GM08714 (cell line): ENCODE measurements at regions not wholly inside any gene's neighbourhood (a gene's known extent, or its start where the extent isn't known, plus 50 kb on each side); places are given as distances from the start of the nearest gene placed in this dataset.
"Not testable (repeated sequence)": the region's sequence is repeated elsewhere in the genome, so short reads cannot be mapped to it uniquely, and the experiment has no call there.

Source experiments
- H3K4me3 ChIP-seq: fragments of 200-500 bp; sonication (Bioruptor generic); 2 replicates; pipeline ENCODE4 v1.5.1; 2014; ENCODE audit warnings: mild to moderate bottlenecking, low read length, inconsistent platforms
- ZNF274 ChIP-seq: IDR thresholded peaks from 2 replicates; pipeline ENCODE4 v1.6.1; 2012; ENCODE audit warnings: mild to moderate bottlenecking, low read depth, low read length

- H3K4me3 ChIP-seq = no peak overlapping the region; the same call in 1 of the 2 replicates
- TF ChIP-seq ZNF274 = no peak
Measured at GRCh38 chr18:47677952-47678351, 252.5 kb downstream of the SMAD2 start.

GRCh38 chr18:47669815-47670214, 260.6 kb downstream of the SMAD2 start:
- no peak overlapping the region for H3K4me3 ChIP-seq
- no peak for TF ChIP-seq ZNF274

DNA sequence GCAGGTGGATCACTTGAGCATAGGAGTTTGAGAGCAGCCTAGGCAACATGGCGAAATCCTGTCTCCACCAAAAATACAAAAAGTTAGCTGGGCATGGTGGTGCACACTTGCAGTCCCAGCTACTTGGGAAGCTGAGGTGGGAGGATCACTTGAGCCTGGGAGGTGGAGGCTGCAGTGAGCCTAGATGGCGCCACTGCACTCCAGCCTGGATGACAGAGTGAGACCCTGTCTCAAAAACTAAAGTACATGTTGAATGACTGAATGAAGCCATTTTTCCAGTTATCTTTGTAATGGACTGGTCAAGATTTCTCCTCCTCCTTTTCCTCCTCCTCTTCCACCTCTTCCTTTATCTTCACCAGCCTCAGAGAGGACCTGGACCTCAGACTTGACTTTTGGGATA, 272.0 kb downstream of the SMAD2 start:
- TF ChIP-seq ZNF274 = no peak
- no peak overlapping the region for H3K4me3 ChIP-seq

DNA sequence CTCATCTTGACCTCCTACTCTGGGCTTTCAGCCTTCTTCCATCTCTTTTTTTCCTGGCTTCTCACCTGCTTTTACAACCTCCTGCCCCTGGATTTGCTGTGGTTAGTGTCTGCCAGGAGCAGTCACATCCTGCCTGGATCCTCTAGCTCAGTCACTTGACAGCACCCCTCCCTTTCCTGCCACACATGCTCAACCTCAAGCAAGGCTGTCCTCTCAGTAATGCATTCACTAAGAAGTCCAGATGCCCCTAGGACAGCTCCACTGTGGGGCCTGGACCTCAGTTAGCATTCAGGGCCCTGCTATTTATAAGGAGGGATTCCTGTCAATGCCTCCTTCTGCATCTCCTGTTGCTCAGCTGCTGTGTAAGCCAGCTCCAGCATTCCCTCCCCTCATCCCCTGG, 275.5 kb downstream of the SMAD2 start:
- no peak for TF ChIP-seq ZNF274

GRCh38 chr18:47644896-47645295, 285.6 kb downstream of the SMAD2 start:
- no peak overlapping the region for H3K4me3 ChIP-seq
- TF ChIP-seq ZNF274 = no peak

More for the DNA sequence above, 275.5 kb downstream of the SMAD2 start:
- no peak overlapping the region for H3K4me3 ChIP-seq

- H3K4me3 ChIP-seq = not testable (repeated sequence)
Measured at GRCh38 chr18:47637551-47637950, 292.9 kb downstream of the SMAD2 start.

GRCh38 chr18:47635416-47635815, 295.0 kb downstream of the SMAD2 start:
- no peak overlapping the region for H3K4me3 ChIP-seq
- TF ChIP-seq ZNF274 = no peak

DNA sequence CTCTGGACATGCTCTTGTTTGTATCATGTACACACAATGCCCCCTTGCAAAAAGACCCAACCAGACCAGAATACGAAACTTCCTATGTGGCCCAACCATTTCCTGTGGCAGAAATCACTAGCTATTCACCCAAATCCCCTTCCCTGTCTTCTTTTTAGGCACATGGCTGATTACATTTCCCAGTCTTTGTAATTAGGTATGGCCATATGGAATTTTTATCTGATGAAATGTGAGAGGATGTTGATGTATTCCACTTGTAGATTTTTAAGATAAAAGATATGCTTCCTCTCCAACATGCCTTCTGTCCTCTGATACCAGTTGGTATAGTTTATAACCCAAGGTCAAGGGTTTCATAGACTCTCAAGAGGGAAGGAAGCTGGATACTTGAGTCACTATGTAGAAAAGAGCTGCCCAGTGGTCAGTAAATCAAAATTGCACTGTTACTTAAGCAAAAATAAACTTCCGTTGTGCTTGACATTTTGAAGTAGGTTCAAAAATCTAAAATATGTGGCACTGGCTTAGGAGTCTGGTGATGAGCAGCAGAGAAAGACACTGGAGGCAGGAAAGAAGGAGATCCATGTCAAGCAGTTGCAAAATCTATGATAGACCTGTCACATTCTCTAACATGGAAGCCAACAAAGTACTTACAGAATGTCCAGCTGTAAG, 297.4 kb downstream of the SMAD2 start:
- no peak overlapping the region for H3K4me3 ChIP-seq
- no peak for TF ChIP-seq ZNF274

DNA sequence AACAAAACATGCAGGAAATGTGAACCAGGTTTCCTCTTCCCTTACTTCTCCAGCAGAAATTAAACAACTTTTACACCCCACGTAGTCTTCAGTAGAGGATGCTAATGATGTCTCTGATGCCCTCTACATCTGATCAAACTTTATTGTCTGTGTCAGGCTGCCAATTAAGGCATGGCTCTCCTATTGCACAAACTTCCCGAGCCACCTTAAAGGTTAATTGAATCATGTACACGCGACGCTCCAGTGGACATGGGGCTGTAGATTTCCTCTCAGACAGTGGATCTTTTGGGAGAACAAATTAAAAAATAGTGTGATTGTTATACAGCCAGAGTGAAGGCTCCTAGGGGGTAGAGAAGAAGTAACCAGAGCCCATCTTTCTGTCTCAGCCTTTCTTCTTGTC, 301.6 kb downstream of the SMAD2 start:
- no peak for TF ChIP-seq ZNF274
- no peak overlapping the region for H3K4me3 ChIP-seq

GRCh38 chr18:47628240-47628781, 302.1 kb downstream of the SMAD2 start:
- TF ChIP-seq ZNF274 = no peak
- H3K4me3 ChIP-seq = no peak overlapping the region

DNA sequence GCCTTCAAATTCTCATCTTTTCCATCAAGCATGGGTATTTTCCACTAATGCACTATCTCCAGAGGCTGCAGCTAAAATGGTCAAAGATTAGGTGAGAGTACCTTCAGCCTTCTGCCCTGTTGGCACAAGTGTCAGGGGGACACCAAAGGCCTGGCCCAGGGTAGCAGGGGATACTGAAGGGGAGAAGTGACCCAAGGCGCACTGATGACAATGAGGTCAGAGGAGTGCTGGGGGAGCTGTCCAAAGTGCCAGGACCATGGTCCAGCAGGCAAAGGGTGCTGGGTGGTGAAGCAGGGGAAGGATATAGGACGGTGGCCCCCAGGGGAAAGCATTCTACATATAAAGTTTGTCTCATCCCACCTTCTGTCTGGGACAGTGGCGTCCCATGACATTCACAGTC, 303.4 kb downstream of the SMAD2 start:
- H3K4me3 ChIP-seq = no peak overlapping the region
- TF ChIP-seq ZNF274 = no peak

GRCh38 chr18:47619771-47620448, 310.5 kb downstream of the SMAD2 start:
- TF ChIP-seq ZNF274 = no peak
- H3K4me3 ChIP-seq = no peak overlapping the region

DNA sequence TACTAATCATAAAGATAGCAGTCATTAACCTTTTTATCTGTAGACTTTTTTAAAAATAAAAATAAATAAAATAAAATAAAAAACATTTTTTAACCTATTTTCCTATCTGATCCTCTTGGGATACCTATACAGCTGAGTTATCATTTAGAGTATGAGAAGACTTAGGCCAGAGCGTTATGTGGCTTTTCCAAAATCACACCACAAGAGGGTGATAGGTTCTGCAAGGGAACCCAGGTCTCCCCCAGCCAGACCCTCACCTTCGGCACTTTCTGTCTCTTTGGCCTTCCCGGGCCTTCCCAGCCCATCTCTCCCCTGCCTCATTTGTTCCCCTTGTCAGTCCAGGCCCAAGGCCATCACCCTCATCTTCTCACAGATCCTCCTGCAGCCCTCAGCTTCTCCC, 311.7 kb downstream of the SMAD2 start:
- no peak for TF ChIP-seq ZNF274
- no peak overlapping the region for H3K4me3 ChIP-seq

- H3K4me3 ChIP-seq = no peak overlapping the region
Measured at GRCh38 chr18:47615043-47615442, 315.4 kb downstream of the SMAD2 start.

DNA sequence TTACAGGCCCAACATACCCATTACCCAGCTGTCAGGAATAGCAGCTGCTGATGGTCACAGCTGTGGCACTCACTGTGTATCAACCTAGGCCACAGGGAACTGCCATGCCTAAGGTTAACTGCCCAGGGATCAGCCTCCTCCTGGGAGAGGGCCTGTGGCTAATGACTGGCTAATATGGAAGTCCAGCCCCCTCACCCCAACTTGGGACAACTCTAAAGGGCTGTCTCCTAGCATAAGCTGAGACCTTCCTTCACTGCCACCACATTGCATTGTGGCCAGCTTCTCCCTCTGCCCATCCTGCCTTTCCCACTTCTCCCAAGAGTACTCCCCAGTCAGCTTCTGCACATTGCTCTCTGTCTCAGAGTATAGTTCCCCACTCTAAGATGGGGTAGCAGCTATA, 316.5 kb downstream of the SMAD2 start:
- no peak for TF ChIP-seq ZNF274

More at GRCh38 chr18:47615043-47615442, 315.4 kb downstream of the SMAD2 start:
- TF ChIP-seq ZNF274 = no peak

GRCh38 chr18:47611649-47612048, 318.8 kb downstream of the SMAD2 start:
- TF ChIP-seq ZNF274 = no peak
- no peak overlapping the region for H3K4me3 ChIP-seq

More for the DNA sequence above, 316.5 kb downstream of the SMAD2 start:
- H3K4me3 ChIP-seq = no peak overlapping the region
